DOHH2 (cell line): ENCODE measurements at regions not wholly inside any gene's neighbourhood (a gene's known extent, or its start where the extent isn't known, plus 50 kb on each side); places are given as distances from the start of the nearest gene placed in this dataset.

ENCODE experiments used
- H3F3A ChIP-seq: fragments of 200-600 bp; sonication (generic), shearing (Covaris generic); 2 replicates; pipeline ENCODE4 v1.6.0; 2016; ENCODE audit warnings: antibody characterized with exemption, mild to moderate bottlenecking; ENCODE audit not compliant: control insufficient read depth, insufficient read depth
- H3K27ac ChIP-seq: fragments of 200-600 bp; sonication (generic); 2 replicates; pipeline ENCODE4 v1.5.1; 2014; ENCODE audit warnings: low read depth, mild to moderate bottlenecking, low read length, moderate library complexity
- H3K27me3 ChIP-seq: fragments of 200-600 bp; sonication (generic); 2 replicates; pipeline ENCODE4 v1.6.1; 2014; ENCODE audit warnings: mild to moderate bottlenecking, low read length, mixed read lengths; ENCODE audit not compliant: control insufficient read depth
- H3K36me3 ChIP-seq: fragments of 200-600 bp; sonication (generic); 2 replicates; pipeline ENCODE4 v1.6.1; 2014; ENCODE audit warnings: mild to moderate bottlenecking, low read length, moderate library complexity, mixed read lengths; ENCODE audit not compliant: control insufficient read depth
- H3K4me1 ChIP-seq: fragments of 200-600 bp; sonication (generic); 2 replicates; pipeline ENCODE4 v1.6.1; 2014; ENCODE audit warnings: mild to moderate bottlenecking, low read length, mixed read lengths; ENCODE audit not compliant: control insufficient read depth
- H3K4me2 ChIP-seq: fragments of 200-600 bp; sonication (generic); 2 replicates; pipeline ENCODE4 v1.6.0; 2014; ENCODE audit warnings: mild to moderate bottlenecking, low read length, moderate library complexity
- H3K4me3 ChIP-seq: fragments of 200-600 bp; sonication (generic); 2 replicates; pipeline ENCODE4 v1.5.1; 2014; ENCODE audit warnings: mild to moderate bottlenecking, low read length, mixed read lengths
- H3K79me2 ChIP-seq: fragments of 200-600 bp; sonication (generic); 2 replicates; pipeline ENCODE4 v1.6.1; 2014; ENCODE audit warnings: mild to moderate bottlenecking, low read length, mixed read lengths; ENCODE audit not compliant: control insufficient read depth
- H3K9me2 ChIP-seq: fragments of 200-600 bp; sonication (generic); replicated peaks from 2 replicates; pipeline ENCODE4 v1.6.1; 2014; ENCODE audit warnings: mild to moderate bottlenecking, low read length, mixed read lengths; ENCODE audit not compliant: control insufficient read depth
- H3K9me3 ChIP-seq: fragments of 200-600 bp; sonication (generic); 2 replicates; pipeline ENCODE4 v1.6.1; 2014; ENCODE audit warnings: antibody characterized with exemption, low read length, mixed read lengths; ENCODE audit not compliant: control insufficient read depth, insufficient read depth
- H4K20me1 ChIP-seq: fragments of 200-600 bp; sonication (generic); 2 replicates; pipeline ENCODE4 v1.6.0; 2014; ENCODE audit warnings: low read depth, mild to moderate bottlenecking, antibody characterized with exemption, low read length, moderate library complexity; ENCODE audit not compliant: control insufficient read depth, insufficient read depth
- CTCF ChIP-seq: fragments of 200-600 bp; sonication (generic); IDR thresholded peaks from one replicate; pipeline ENCODE4 v1.5.1; 2014; ENCODE audit warnings: antibody characterized with exemption, mild to moderate bottlenecking, low read depth, low read length; ENCODE audit not compliant: poor library complexity, severe bottlenecking
- EZH2phosphoT487 ChIP-seq: fragments of 200-600 bp; sonication (generic); IDR thresholded peaks from 2 replicates; pipeline ENCODE4 v1.6.1; 2017; ENCODE audit warnings: borderline replicate concordance, mild to moderate bottlenecking, antibody characterized with exemption, low read length, moderate library complexity, mixed read lengths

- Histone ChIP-seq H3K4me1 (no peaks in the 10 kb centered on the region), H3F3A (no peaks in the 10 kb centered on the region), H3K79me2 (no peaks in the 10 kb centered on the region), H3K36me3 (no peaks in the 10 kb centered on the region), H3K27me3 (no peaks in the 10 kb centered on the region), H3K27ac (no peak overlapping the region), H3K9me2 (no peaks in the 10 kb centered on the region), H3K9me3 (no peaks in the 10 kb centered on the region), H3K4me3 (no peak overlapping the region), H3K4me2 (no peak overlapping the region), H4K20me1 (no peaks in the 10 kb centered on the region)
- no peak for TF ChIP-seq CTCF
- no peak for TF ChIP-seq EZH2phosphoT487
Measured at GRCh38 chr14:78075555-78076277, 94.5 kb upstream of the NRXN3 start.

GRCh38 chr14:78081245-78081644, 88.9 kb upstream of the NRXN3 start:
- H3K4me3 ChIP-seq, result no peak overlapping the region
- H3K4me2 ChIP-seq, result no peak overlapping the region
- H3F3A ChIP-seq, result no peaks in the 10 kb centered on the region
- H4K20me1 ChIP-seq, result no peaks in the 10 kb centered on the region
- peaks cover 6% of the 10 kb centered on the region; the same call in 1 of the 2 replicates for H3K27me3 ChIP-seq
- no peaks in the 10 kb centered on the region for H3K36me3 ChIP-seq
- no peaks in the 10 kb centered on the region for H3K9me3 ChIP-seq
- no peaks in the 10 kb centered on the region for H3K9me2 ChIP-seq
- TF ChIP-seq EZH2phosphoT487 (no peak), CTCF (no peak)
- H3K27ac ChIP-seq, result no peak overlapping the region
- no peaks in the 10 kb centered on the region for H3K4me1 ChIP-seq
- H3K79me2 ChIP-seq, result no peaks in the 10 kb centered on the region

GRCh38 chr14:78083837-78084236, 86.3 kb upstream of the NRXN3 start:
- no peaks in the 10 kb centered on the region for H3K79me2 ChIP-seq
- H3K9me2 ChIP-seq, result no peaks in the 10 kb centered on the region
- TF ChIP-seq CTCF (no peak), EZH2phosphoT487 (no peak)
- H3F3A ChIP-seq, result no peaks in the 10 kb centered on the region
- peaks cover 6% of the 10 kb centered on the region; the same call in 1 of the 2 replicates for H3K27me3 ChIP-seq
- H3K4me3 ChIP-seq, result no peak overlapping the region
- no peaks in the 10 kb centered on the region for H3K4me1 ChIP-seq
- H3K4me2 ChIP-seq, result no peak overlapping the region
- no peaks in the 10 kb centered on the region for H4K20me1 ChIP-seq
- H3K9me3 ChIP-seq, result no peaks in the 10 kb centered on the region
- H3K27ac ChIP-seq, result no peak overlapping the region
- H3K36me3 ChIP-seq, result no peaks in the 10 kb centered on the region
